Hepatocyte (in vitro differentiated cells): ENCODE measurements at regions not wholly inside any gene's neighbourhood (a gene's known extent, or its start where the extent isn't known, plus 50 kb on each side); places are given as distances from the start of the nearest gene placed in this dataset.

Source experiments
- EZH2 ChIP-seq: fragments of 200-600 bp; sonication (generic); IDR thresholded peaks from 2 replicates; pipeline ENCODE4 v1.6.1; 2016; ENCODE audit warnings: antibody characterized with exemption, mild to moderate bottlenecking, borderline replicate concordance
- EZH2phosphoT487 ChIP-seq: fragments of 200-600 bp; sonication (generic); IDR thresholded peaks from one replicate; pipeline ENCODE4 v1.6.1; 2018; ENCODE audit warnings: antibody characterized with exemption, mild to moderate bottlenecking, low read depth, moderate library complexity; ENCODE audit not compliant: unreplicated experiment, severe bottlenecking
- TF ChIP-seq, protein P1 (sequence below): fragments of 200-600 bp; sonication (generic); IDR thresholded peaks from 2 replicates; pipeline ENCODE4 v1.5.1; 2016; ENCODE audit warnings: antibody characterized with exemption, mild to moderate bottlenecking; ENCODE audit not compliant: poor library complexity

DNA sequence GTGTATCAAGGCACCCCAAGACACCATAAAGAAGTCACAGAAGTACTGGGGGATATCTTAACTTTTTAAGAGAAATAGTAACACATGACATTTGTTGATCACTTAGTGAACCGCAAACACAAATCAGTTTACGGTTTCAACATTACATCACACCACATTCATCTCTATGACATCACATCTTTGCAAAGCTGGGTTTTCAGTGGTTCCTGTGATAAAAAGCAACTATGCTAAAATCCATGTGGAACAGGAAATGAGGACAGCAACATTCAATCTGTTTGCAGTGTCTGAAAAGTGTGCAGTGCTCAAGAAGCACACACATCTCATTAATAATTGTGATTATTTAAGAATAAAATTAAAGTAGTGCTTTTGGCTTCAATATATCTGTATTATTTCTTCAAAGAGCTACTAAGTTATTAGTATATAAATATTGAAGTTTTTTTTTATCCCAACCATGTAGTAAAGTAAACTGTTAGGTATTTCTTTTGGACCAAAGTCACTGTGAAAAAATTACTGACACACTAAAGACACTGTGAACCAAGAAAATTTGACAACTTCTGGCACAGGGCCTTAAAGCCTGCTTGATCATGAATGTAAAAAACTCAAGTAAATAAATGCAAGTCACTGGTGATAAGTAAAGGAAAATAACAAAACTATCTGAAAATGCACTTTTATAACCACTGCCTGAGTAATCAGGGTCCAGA lies 156.0 kb upstream of the SOX6 start:
- TF ChIP-seq, protein P1, sequence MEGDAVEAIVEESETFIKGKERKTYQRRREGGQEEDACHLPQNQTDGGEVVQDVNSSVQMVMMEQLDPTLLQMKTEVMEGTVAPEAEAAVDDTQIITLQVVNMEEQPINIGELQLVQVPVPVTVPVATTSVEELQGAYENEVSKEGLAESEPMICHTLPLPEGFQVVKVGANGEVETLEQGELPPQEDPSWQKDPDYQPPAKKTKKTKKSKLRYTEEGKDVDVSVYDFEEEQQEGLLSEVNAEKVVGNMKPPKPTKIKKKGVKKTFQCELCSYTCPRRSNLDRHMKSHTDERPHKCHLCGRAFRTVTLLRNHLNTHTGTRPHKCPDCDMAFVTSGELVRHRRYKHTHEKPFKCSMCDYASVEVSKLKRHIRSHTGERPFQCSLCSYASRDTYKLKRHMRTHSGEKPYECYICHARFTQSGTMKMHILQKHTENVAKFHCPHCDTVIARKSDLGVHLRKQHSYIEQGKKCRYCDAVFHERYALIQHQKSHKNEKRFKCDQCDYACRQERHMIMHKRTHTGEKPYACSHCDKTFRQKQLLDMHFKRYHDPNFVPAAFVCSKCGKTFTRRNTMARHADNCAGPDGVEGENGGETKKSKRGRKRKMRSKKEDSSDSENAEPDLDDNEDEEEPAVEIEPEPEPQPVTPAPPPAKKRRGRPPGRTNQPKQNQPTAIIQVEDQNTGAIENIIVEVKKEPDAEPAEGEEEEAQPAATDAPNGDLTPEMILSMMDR = no peak
- TF ChIP-seq EZH2 (no peak), EZH2phosphoT487 (no peak)
